SW 1271 (cell line): ENCODE measurements at regions not wholly inside any gene's neighbourhood (a gene's known extent, or its start where the extent isn't known, plus 50 kb on each side); places are given as distances from the start of the nearest gene placed in this dataset.

ENCODE experiments used
- DNase-seq, 2 experiments: peaks; one replicate each; lab custom pipeline; 2025; lab: John Stamatoyannopoulos, UW

GRCh38 chr10:128624656-128625530 is 498.7 kb upstream of the MKI67 start:
- DNase-seq = no peak

GRCh38 chr10:128625926-128626325 is 499.7 kb upstream of the MKI67 start:
- no peak for DNase-seq

DNA sequence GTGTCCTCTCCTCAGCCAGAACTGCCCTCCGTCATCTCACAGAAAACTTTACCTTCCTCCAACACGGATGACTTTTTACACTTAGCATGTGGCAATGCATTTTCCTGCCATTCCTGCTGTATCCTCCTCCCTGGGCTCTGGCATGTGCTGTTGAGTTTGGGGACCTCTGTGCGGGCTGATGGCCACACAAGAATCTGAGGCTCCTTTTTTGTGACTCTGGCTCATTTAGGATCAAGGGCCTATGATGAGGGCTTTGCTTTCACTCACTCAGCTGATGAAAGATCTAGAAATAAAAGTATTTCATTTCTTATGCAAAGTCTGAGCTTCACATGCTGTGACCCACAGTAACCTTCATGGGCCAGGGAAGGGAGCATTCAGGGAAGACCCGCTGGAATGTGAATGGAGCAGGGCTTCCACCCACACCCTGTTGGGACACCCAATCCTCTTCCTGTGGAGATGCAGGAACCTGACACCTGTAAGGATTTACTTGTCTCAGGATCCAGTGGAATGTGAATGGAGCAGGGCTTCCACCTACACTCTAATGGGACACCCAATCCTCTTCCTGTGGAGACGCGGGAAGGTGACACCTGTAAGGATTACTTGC is 500.3 kb upstream of the MKI67 start:
- DNase-seq = no peak

DNA sequence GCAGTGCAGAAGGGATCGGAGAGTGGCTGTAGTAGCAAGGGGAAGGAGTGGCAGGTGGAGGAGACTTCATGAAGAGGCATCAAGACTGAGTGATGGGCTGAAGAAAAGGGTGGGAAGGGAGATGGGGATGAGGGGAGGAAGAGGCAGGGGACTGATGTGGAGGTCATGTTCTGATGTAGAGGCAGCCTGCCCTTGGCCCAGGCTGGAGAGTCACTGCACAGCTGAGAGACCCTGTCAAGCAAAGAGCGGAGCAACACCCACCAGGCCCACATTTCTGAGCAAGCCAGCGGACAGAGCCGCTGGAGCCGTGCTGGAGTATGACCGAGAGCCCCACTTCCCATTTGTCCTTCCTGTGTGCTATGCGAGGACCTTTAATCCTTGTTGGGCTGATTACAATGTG is 501.6 kb upstream of the MKI67 start:
- no peak for DNase-seq

DNA sequence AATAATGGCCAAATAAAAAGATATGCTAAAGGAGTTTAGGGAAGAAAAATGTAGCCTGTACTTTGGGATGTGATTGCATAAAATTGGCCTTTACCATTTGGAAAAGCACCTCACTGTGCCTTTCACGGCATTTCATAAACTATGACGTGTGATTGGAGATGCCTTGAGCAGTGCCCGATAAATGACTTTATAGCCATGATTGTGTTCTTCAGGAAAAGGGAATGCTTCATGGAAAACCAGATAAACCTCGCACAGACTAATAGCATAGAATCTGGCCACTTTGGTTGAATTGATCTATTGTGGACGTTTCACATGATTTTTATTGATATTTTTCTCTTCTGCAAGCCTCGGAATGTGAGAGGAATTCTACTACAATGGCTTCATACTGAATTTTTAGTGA is 502.0 kb upstream of the MKI67 start:
- DNase-seq = no peak

DNA sequence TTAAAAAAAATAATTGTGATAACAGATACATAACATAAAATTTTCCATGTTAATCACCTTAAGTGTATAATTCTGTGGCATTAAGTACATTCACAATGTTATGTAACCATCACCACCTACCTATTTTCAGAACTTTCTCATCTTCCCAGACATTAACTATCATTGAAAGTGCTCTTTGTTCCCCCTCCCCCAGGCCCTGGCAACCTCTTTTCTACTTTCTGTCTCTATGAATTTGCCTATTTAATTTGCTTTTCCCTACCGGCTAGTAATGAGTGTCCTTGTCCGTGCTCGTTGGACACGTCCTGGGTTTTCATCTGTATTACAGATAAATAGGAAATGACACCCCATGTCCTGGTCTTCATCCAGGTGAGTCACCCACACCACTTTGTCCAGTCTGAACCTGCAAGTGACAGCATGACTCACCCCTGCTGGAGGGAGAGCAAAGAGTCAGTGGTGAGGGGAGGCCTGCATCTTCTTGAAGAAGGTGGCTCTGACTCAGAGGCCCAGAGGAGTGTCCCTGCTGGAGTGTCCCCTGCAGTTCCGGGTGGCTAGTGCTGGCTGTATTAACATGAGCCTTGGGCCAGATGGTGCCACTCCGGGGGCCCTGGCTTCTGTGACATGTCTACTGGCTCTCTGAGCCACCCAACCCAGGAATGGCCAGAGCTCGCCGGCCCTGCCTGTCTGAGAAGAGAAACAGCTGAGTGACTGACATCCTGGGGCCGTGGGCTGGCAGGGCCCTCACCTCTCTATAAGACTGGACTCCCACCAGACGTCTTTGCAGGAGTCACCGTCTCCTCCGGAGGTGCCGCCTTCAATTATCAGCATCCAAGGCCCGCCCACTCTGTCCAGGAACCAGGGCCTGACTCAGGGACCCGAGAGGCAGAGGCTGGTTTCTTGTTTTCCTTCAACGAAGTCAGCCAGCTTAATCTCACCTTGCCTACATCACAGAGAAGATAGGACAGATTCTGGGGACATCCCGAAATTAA is 503.2 kb upstream of the MKI67 start:
- peak; percentile 11 to 15 for DNase-seq

DNA sequence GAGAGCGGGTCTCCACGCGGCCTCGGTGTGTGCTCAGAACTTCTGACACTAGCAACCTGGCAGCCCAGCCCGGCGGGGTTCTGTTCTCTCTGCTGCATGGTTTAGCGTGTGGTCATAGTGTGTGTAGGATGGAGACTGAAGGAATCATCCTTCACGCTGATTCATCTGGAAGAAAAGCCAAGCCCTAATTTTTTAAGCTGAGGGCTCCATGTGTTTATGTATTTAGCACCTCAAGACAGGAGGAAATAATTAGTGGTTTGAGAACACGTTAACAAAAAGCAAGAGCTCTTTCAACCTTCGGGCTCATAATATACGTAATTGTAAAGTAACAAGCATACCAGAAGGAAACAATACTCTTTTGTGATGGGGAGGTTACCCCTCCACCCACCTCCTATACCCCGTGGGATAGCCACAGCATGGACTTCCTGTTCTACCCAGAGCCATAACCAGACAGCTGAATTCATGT is 504.6 kb upstream of the MKI67 start:
- DNase-seq = no peak

DNA sequence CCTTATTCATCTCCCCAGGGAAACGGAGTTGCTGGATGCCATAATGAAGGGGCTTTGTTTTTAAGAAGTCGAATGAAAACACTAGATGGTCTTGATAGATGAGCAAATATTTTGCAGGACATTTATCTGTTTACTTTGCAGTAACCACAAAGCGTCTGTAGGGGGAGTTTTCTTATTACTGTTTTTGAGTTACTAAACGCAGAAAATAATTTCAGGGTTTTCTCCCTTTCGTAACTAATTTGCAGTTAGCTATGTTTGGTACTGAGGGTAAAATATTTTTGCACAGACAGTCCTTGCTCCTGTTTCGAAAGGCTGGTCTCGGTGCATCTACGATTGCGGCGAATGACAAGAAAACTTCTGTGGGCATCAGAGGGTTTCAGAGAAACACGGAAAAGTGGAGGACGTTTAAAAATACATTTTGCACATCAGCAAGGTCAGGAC is 505.6 kb upstream of the MKI67 start:
- peak in 1 of 2 experiments; percentile 1 for DNase-seq

- no peak for DNase-seq
Measured at GRCh38 chr10:128632694-128633093, 506.5 kb upstream of the MKI67 start.

DNA sequence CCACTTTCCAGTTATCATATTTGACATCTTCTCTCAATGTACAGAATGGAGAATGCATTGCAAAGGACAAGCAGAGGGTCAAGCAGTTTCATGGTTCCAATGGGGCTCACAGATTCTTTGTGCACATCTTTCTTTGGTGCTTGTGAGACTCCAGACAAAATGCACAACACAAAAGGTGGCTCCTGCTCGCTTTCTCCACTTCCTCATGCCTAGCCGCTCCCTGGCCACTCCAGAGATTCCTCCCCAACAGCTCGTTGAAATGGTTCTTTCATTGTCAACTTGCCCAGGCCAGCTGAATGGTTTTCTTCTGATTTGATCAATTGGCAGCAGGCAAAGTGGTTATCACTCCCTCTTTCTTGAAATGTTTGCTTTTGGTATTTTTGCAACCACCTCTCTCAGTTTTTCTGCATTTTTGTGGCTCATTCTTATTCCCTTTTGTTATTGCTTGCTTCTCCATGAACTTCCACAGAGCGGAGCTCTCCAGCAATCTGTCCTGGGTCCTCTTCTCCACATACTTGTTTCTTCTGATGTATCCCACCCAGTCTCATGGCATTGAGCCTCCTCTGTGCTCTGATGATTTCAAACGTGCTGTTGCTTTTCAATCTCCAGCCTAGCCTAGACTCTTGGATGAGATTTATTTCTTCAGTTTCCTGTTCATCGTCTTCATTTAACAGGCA is 507.8 kb upstream of the MKI67 start:
- DNase-seq = no peak

GRCh38 chr10:128642023-128642422 is 515.8 kb upstream of the MKI67 start:
- DNase-seq = no peak

DNA sequence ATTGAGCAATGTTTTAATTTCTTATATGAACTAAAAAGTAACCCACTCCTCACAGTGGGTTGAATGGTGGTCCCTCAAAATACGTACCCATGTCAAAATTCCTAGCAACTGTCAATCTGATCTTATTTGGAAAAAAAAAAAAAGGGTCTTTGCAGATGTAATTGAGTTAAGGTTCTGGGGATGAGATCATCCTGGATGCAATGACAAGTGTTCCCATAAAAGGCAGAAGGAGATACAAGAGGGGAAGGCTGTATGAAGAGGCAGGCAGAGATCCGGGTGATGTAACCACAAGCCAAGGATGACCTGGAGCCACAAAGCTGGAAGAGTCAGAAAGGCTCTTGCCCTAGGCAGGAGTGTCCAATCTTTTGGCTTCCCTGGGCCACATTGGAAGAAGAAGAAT is 516.3 kb upstream of the MKI67 start:
- DNase-seq = no peak

DNA sequence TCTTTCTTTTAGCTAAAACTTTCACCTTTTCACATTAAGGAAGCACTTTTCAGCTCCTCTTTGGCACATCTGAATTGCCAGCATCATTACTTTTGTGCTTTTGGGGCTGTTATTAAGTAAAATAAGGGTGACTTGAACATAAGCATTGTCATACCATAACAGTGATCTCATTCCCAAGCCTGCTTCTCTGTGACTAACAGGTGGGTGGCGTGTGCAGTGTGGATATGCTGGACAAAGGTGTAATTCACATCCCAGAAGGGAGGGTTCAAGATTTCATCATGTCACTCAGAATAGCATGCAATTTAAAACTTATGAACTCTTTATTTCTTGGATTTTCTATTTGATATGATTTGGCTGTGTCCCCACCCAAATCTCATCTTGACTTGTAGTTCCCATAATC is 517.4 kb upstream of the MKI67 start:
- no peak for DNase-seq

GRCh38 chr10:128645486-128645885 is 519.3 kb upstream of the MKI67 start:
- no peak for DNase-seq

- DNase-seq = no peak
Measured at GRCh38 chr10:128646956-128647355, 520.7 kb upstream of the MKI67 start.

- DNase-seq = no peak
Measured at GRCh38 chr10:128657548-128657947, 531.3 kb upstream of the MKI67 start.

DNA sequence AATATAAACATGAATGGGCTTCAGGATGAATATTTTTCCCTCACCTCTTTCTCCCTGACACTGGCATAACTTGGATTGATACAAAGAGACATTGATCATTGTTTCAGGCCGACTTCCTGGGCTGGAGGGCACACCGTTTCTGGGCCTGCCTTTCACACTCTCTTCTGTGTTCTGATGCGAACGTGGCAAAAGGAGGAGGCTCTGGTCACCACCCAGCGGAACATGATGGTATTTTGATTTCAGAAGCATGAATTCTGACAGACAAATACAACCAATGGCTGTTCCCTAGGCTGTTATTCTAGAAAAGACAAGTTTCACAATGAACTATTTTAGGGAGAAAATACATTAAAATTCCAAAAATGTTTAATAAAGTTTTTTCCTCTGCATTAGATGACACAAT is 534.5 kb upstream of the MKI67 start:
- no peak for DNase-seq

GRCh38 chr10:128661404-128662197 is 535.4 kb upstream of the MKI67 start:
- DNase-seq = no peak

DNA sequence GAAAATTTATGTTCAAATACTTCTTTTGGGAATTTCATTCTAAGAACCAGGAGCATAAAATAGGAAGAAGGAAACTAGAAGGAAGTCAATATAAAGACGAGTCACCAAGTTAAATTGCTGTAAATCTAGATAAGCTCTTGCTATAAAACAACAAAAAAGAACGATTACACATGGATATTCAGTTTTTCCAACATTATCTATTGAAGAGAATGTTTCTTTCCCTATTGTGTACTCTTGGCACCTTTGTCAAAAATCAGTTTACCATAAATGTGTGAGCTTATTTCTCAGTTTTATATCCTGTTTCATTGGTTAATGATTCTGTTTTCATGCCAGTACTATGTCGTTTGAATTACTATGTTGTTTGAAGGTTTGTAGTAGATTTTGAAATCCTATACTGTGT is 536.3 kb upstream of the MKI67 start:
- DNase-seq = no peak

GRCh38 chr10:128664729-128665128 is 538.5 kb upstream of the MKI67 start:
- no peak for DNase-seq

DNA sequence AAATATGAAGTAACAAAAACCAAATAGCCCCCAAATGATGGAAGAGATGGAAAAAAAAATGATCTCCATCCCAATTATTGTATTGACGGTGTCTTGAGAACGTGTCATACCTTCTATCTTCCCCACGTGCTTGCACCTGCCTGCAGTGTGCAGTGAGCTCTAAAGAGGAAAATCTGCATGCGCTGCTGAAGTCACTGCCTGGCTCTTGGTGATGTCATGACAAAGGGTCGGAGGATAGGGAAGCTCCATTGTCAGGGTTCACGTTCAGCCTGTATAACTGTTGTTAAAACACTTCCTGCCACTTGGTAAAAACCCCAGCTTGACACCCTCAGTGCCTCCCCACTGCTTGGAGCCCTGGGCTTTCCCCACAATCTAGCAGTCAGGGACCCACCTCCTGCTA is 549.2 kb upstream of the MKI67 start:
- no peak for DNase-seq
